ENCODE measurements at regions not wholly inside any gene's neighbourhood (a gene's known extent, or its start where the extent isn't known, plus 50 kb on each side); places are given as distances from the start of the nearest gene placed in this dataset.
"Not testable (repeated sequence)": the region's sequence is repeated elsewhere in the genome, so short reads cannot be mapped to it uniquely, and the experiment has no call there.

GRCh38 chr7:35853194-35853593 lies 52.3 kb downstream of the SEPTIN7 start:
- DNase-seq = not testable (repeated sequence)

GRCh38 chr7:35854311-35854710 lies 53.5 kb downstream of the SEPTIN7 start:
- no peak for DNase-seq

DNA sequence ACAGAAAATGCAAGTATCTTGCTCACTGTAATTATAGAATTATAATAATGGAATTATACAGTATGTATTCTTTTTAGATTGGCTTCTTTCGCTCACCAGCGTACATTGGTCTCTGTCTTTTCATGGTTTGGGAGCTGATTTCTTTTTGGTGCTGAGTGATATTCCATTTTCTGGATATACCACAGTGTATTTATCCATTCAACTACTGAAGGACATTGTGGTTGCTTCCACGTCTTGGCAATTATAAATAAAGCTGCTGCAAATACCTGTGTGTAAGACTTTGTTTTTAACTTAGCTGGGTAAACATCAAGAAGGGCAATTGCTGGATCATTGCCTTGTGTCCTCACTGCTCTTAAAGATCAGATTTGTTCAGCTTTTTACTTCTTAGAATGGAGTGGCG lies 55.3 kb downstream of the SEPTIN7 start:
- DNase-seq = no peak

DNA sequence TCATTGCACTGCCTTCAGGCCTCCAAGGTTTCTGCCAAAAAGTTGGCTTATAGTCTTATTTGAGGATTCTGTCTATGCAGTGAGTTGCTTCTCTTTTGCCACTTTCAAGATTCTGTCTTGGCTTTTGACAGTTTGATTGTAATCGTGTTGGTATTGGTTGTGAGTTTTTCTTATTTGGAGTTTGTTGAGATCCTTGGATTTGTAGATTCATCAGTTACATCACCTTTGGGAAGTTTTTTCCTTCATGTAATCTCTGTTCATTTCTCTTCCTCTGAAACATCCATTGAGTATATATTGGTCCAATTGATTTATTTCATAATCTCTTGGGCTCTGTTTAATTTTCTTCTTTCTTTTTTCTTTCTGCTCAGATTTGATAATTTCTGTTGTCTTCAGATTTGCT lies 59.8 kb downstream of the SEPTIN7 start:
- no peak for DNase-seq

- DNase-seq = no peak
These were observed 64.4 kb downstream of the SEPTIN7 start for GRCh38 chr7:35865287-35865686.

DNA sequence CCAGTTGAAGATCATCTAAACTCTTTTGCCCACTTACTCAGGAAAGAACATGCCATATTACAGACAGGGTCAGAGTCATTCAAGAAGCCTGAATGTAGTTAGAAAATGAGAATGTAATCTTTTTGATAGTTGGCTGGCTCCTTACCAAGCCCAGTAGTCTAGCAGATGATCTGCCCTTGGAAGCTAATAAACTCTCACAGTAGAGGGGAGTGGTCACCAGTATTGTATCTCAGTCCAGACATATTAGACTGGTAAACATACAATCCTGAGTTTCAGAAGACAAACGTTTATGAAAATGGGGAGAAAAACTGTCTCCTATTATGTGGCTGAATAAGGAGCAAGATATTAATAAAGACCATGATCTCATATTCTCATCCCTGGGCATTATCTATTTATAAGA lies 65.3 kb downstream of the SEPTIN7 start:
- no peak for DNase-seq

GRCh38 chr7:35869117-35869516 lies 68.3 kb downstream of the SEPTIN7 start:
- not testable (repeated sequence) for DNase-seq

GRCh38 chr7:35869810-35870209 lies 69.0 kb downstream of the SEPTIN7 start:
- no peak for DNase-seq

DNA sequence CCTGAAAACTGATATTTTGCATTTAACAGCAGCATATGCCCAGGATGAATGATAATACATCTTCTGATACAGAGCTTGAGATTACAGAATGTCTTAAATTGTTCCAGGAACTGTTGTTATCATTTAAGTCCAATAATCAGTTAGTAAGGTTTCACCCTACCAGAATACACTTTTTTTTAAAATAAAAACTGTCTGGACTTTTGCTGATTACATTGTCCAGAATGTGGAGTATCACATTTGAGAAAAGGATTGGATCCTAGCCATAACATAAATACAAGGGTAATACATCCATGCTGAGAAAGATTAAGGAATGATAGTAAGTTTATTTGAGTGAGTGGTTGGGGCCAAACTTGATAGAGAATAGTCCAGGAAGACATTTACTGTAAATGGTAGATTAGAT lies 71.0 kb downstream of the SEPTIN7 start:
- DNase-seq = no peak

DNA sequence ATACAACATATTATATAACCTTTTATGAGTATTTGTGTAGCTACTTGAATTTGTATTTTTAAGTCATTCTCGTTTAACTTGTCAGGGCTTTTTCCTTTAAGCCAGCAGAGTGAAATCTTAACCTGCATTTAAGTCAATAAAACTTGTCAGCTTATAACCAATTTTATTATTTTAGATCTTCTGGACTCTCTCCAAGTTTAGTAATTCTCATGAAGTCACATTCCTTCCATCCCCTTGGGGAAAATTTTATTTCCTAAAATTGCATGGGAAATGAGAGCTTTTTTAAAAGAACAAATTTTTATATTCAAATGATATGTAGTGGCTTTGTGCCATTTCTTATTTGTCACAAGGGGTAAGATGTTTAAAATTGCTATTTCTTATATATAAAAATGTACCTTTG lies 74.0 kb downstream of the SEPTIN7 start:
- DNase-seq = no peak

GRCh38 chr7:35875292-35875691 lies 74.4 kb downstream of the SEPTIN7 start:
- no peak for DNase-seq

GRCh38 chr7:35878351-35878750 lies 77.5 kb downstream of the SEPTIN7 start:
- DNase-seq = no peak

GRCh38 chr7:35887430-35887829 lies 86.6 kb downstream of the SEPTIN7 start:
- not testable (repeated sequence) for DNase-seq

GRCh38 chr7:35889001-35889400 lies 88.1 kb downstream of the SEPTIN7 start:
- no peak for DNase-seq

GRCh38 chr7:35889870-35890269 lies 89.0 kb downstream of the SEPTIN7 start:
- DNase-seq = no peak

DNA sequence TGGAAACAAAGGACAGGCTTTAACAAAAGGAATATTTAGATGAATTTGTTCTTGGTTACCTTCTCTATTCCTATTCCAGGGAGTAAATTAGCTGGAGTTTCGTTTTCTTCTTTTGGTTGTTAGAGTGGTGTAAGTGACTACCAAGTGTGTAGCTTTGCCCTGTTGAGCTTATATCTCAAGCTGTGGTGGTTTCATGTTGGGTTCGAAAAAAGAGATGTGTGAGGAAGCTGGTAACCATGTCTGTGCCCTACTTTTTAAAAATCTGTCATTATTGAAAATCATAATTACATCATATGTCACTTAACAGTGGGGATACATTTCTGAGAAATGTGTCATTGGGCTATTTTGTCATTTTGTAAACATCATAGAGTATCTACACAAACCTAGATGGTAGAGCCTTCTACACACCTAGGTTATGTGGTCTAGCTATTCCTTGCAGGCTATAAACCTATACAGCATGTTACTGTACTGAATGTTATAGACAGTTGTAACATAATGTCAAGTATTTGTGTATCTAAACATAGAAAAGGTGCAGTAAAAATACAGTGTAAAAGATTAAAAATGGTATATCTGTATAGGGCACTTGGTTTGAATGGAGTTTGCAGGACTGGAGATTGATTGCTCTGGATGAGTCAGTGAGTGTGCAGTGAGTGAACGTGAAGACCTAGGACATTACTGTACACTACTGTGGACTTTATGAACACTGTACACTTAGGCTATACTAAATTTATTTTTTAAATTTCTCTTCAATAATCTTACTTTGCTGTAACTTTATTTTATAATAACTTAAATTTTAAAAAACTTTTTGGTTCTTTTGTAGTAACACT lies 90.4 kb downstream of the SEPTIN7 start:
- no peak for DNase-seq

DNA sequence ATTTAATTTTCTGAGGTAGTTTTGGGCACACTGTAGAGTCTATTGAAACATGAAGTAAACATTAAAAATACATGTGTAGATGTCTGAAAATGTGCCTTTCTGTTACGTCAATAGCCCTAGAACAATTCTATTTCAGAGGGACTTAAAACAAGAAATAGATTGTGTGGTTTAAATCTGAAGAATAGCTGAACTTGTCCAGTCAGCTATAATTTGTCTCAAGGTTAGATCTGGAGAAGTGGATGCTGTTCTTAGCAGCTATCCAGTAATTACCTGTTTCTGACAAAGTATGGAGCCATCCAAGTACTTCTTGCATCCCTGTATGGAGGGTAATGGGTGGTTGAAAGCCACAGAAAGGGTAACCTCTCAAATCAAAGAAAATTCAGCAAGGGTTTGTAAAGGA lies 92.8 kb downstream of the SEPTIN7 start:
- DNase-seq = no peak

DNA sequence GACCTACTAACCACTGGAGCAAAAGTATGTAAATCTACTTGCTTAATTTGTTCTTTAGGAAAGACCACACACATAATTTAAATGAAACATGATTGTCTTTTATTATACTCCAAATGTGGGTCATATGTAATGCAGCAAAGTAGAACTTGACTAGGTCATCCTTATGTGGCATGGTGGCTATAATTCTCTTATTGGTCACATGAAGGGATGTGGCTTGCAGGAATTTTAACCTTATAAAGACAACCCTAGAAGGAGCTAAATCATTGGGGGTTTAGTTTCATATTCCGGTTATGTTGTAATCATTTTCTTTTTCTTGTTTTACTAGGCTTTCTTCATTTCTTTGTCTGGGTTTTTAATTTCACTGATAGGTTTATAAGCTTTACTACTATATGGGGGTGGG lies 93.9 kb downstream of the SEPTIN7 start:
- DNase-seq = no peak

DNA sequence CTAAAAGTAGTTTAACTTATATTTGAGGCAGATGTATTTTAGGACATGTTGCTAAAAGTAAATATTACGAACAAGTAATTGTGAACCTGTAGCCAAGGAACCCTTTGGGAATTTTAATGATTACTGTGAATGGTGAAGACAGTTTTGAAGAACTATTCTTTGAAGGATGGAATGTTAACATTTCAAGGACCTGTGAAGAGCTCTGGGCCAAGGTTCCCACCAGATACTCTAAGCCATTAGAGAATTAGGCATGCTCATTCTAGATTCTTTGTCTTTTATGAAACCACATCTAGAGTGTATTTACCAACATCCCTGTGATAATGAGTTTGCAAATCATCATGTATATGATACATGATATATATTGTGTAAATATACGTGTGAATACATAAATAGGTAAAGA lies 99.8 kb downstream of the SEPTIN7 start:
- no peak for DNase-seq

- no peak for DNase-seq
These were observed 104.7 kb downstream of the SEPTIN7 start for GRCh38 chr7:35905555-35905954.

- DNase-seq = peak; percentile 73
These were observed 105.5 kb downstream of the SEPTIN7 start for GRCh38 chr7:35906191-35906908.

DNA sequence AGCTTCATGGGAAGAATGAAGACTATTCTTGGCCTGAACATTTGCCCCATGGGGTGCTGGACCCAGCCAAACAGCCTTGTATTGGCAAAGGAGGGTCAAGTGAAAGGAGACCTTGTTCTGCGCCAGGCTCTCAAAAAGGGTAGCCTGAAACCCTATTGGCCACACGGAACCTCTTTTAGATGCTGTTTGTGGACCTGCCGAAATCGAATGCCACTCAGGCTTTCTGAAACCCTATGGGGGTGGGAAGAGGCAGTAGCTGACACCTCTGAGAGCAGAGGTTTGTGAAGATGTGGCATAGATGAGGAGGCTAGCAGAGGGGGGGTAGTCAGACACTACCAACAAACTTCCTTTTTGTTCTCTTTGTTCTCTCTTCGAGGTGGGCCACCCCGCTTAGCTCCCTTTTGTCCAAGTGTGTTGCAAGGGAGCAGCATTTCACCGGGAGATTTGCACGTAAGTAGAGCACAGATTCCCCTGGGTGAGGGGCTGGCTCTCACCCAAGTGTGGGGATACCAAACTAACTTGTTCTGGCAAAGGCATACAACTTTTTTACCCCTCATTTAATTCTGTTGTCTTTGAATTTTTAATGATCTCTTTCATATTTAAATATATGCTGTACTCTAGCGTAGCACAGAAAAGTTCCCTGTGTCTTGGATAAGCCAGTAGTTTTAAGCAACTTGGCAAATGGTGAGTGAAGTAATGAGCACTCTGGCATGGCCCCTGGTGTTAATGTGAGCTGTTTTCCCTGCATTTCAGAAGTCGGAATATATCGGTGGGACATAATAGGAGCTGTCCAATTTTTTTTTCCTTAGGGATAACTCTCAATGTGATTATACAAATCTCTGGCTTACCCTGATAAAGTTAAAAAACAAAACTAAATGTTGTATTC lies 107.7 kb downstream of the SEPTIN7 start:
- no peak for DNase-seq

All from left kidney (tissue), 1 donor.